Inferior parietal cortex (tissue), 1 donor: ENCODE measurements at regions not wholly inside any gene's neighbourhood (a gene's known extent, or its start where the extent isn't known, plus 50 kb on each side); places are given as distances from the start of the nearest gene placed in this dataset.
"Not testable (repeated sequence)": the region's sequence is repeated elsewhere in the genome, so short reads cannot be mapped to it uniquely, and the experiment has no call there.

Experiments
- DNase-seq: peaks from one replicate; pipeline ENCODE4 v3.0.0-alpha.2; 2016; ENCODE audit errors: extremely low spot score

DNA sequence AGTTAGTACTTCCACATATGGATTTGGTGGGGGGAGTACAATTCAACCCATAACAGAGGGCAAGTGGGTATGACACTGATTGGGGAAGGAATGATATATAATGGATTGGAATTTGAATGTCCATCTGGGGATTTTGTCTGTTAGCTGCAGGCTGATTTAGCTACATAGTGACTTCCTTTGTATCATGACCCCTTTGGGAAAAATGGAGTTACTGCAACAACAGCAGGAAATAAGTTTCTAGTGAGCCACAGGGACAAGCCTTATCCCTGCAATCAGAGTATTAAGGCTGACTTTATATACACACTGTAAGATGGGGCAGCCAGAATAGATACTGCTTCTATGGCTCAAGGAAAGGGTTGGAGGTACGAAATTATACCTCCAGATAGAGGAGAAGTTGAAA is 404.4 kb upstream of the MEIS1 start:
- DNase-seq: no peak

DNA sequence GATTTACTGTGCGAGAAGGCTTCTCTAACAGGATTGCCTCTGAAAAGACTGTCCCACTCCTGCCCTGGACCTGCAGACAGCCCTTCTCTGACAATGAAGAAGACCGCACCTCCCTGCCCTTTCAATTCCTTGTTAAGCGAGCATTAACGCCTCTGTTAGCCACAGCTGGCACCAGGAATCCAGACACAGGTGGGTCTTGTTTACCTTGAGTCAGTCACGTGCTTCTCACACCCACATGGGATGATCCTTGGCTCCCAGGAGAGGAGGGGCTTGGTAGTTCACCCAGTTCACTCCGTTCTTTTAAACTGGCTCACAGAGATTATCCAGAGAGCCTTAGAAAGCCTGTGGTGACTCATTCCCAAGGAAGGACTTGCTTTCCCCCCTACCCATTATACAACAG is 410.5 kb upstream of the MEIS1 start:
- no peak for DNase-seq

DNA sequence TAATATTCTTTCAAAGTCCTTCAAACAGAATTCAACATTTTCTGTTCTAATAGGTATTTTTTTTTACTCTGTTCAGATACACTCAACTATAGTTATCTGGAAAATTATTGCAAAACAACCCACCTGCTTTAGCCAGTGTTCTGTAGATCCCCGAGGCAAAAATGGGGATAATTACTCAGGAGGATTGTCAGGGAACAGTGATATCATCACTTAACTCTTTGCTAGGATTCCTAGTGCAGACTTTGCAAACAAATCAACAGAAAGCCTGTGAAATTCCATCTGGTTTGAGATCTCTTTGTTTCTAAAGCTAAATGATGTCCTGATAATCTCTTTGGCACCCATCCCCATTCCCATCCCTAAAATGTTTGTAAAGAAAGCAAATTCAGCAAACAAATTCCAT is 413.6 kb upstream of the MEIS1 start:
- DNase-seq: no peak

DNA sequence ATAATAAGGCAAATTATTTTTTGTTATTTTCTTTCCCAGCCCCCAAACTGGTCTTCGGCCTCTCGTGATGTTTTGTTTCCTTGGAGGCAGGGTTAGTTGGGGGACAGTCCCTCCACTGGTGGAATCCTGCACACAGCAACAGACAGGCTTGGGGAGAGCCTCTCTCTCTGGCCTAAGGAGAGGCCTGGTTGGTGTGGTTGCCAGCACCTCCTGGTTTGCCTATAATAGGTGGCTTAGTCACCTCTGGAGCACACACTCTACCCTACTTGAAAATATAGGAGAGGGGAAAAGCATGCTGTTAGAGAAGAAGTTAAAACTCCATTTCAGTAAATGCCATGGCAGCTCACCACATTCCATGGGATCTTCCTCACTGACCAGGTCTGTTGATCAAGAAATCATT is 417.2 kb upstream of the MEIS1 start:
- no peak for DNase-seq

DNA sequence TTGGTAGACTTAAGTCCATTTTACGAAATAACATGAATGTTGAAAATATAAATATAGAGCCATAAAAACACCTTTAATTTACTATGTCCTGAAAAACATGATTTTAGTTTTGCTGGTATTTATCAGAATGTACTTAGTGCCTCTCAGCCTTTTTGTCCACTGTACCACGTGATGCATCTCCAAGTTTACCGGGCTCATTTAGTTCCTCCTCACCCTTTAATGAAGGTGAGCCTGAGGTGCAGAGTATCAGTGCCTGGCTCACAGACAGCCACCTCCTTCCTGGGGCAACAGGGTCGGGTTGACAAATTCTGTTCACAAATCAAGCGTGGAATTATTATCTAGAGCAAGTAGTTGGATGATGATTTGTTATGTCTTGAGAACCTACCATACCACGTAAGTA is 420.5 kb upstream of the MEIS1 start:
- DNase-seq: no peak

DNA sequence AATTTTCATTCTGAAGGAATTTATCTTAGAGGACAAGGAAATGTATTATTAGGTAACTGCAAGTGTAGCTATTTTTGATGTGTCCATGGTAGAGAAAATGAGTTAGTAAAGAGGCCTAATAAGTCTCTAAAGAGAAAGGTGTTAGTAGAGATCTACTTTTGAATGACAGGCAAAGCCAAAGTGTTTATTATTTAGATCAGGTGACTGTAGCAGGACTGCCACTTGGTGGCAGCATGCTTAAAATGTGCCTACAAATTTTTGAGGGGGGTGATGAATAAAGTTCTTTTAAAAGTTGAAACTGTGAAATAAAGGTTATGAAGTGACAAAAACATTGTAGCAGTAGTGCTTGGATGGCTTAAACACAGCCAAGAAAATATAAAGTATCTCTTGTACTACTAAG is 421.5 kb upstream of the MEIS1 start:
- no peak for DNase-seq

DNA sequence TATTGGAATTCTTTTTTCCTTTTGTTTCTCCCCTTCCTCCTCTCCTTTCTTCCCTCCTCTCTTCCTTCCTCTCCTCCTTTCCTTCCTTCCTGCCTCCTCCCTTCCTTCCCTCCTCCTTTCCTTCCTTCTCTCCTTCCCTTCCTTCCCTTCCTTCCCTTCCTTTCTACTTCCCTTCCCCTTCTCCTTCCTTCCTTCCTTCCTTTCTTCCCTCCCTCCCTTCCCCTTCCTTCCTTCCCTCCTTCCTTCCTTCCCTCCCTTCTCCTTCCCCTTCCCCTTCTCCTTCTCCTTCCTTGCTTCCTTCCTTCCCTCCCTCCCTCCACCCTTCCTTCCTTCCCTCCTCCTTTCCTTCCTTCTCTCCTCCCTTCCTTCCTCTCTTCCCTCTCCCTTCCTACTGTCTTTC is 431.0 kb upstream of the MEIS1 start:
- no peak for DNase-seq

DNA sequence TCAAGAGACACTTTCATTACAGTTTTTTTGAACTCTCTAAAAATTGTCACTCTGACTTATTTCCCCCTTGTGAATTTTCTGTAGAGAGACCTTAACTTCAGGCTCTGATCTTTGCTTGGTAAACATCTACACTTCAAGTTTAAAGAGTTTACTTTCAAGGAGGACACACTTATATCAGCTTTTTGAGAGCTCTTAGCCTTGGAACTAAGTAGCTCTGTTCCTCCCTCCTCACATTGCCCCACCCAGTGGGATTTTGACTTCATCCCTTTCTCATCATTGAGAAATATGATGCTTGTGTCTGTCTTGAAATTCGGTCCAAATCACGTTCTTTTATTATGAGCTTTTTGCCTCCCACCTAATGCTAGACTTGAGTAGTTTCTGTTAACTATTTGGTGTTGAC is 433.4 kb upstream of the MEIS1 start:
- DNase-seq: no peak

DNA sequence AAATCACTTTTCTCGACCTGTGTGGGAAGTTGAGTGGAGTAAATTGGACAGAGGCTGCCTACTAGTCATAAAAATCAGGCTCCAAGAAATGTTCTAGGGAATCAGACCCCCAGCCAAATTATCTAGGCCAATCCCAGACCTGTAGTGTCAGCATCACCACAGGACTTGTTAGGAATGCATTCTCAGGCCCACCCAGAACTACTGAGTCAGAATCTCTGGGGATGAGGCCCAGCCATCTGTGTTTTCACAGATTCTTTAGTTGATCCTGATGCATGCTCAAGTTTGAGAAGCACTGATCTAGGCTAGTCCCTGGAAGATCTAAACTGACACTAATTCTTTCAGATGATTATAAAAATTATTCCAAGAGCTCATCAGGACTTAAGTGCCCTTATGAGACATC is 434.0 kb upstream of the MEIS1 start:
- no peak for DNase-seq

DNA sequence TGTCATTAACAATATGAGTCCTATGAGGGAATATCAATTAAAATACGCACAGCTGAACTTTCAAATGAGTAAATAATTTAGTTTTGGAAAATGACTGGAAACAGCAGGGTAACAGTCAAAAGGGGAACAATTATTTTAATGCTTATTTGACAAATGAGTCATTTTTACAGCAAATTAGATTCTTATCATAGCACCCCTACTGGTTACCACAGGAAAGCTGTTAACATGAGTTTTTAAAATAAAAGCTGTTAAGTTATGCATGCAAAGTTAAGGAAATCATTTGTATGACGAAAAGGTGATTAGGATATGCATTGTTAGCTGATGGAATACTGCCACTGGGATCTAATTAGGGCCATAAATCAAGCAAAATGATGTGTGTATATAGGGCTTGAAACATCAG is 435.1 kb upstream of the MEIS1 start:
- DNase-seq: no peak

DNA sequence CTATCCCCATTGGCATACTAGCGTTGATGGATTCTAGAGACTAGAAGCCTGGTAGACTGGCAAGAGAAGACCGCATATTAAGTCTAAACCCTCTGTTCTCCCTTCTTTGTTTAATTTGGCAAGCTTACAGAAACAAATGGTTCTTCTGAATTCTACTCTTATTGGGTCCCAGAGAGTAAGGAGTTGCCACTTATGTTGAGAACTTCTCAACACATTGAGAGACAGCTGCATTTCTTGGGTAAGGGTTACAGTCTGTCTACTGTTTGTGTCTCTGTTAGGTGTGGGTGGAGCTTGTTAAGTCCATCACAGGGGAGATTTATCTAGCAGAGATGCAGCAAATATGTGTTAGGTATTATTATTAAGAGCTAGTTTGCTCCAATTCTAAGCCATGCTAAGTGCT is 435.8 kb upstream of the MEIS1 start:
- DNase-seq: no peak

DNA sequence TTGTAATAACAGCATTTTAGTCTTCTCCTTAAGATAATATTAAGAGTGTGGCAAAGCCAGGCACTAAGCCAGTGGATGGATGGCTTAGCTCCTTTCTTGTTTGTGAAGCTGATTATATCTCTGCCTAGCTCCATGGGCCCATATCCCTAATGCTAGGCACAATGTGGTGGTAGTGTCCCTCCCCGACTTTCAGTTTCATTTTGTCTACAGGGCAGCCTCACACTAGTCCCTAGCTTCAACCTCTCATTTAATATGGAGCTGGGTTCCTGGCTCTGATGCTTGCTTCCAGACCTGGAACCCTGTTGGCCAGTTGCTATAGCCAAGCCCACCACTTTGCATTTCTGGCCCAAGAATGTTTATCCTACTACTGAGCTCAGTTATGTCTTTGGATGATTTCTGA is 437.0 kb upstream of the MEIS1 start:
- no peak for DNase-seq

DNA sequence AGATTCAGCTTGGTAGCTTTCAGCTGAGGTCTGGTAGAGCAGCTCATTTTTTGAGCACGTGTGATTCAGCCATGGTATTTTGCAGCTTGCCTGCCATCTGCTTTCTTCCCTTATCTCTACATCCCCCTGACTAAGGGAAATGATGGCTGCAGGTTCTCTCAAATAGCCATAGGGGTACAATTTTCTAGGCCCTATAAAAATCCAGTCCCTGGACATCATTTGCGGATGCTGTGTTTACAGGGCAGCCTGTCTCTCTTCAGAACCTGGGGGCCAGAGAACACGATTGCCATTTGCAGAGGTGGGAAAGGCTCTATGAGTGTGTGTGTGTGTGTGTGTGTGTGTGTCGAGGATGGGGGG is 442.7 kb upstream of the MEIS1 start:
- DNase-seq: no peak

DNA sequence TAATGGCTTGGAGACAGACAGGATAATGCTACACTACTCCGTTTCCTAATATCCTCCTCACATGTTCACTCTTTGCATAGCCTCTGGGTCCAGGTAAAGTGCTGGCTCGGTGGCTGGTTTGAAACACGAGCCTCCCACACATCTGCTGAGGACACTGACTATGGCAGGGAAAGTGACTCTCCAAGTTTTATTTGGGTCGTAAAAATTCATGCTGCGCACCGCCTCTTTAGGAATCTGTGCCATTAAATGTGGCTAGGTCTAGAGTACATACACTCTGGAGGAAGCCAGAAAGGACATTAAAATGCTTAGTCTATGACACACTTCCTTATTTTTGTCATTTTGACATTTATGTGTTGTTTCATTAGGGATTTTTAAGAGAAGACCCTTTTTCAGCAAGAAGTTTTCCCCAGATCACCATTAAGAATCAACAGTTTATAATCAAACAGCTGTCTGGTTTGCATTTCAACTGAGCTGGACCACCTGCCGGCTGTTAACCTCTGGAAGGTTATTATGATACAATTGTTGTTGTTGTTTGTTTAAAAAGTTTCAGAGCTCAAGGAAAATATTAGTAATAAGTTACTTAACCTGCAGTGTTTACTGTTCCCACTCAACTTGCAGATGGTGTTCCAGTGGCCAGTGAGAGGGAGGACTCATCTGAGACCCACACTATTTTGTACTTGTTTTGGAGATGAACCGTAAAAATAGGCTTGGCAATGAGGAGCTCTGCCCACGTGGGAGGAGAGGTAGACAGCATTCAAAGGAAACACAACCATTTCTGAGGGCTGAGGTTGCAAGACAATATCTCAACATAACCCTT is 443.3 kb upstream of the MEIS1 start:
- no peak for DNase-seq

DNA sequence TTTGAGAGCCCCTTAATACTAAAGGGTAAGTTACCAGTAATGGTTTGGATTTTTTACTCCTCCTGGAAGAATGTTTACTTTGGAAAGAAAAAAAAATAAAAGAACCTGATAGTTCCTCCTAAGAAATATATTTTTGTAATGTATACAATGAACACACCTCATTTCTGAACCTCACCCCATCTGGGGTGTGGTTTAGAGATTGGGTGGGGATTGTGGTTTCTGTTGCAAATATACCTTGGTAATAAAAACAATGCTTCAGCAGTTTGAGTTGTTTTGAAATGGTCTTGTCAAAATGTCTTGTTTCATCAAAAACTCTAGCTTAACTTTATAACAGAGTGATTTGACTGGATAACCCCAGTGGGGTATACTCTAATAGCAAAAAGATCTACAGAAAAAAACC is 448.9 kb upstream of the MEIS1 start:
- DNase-seq: no peak

DNA sequence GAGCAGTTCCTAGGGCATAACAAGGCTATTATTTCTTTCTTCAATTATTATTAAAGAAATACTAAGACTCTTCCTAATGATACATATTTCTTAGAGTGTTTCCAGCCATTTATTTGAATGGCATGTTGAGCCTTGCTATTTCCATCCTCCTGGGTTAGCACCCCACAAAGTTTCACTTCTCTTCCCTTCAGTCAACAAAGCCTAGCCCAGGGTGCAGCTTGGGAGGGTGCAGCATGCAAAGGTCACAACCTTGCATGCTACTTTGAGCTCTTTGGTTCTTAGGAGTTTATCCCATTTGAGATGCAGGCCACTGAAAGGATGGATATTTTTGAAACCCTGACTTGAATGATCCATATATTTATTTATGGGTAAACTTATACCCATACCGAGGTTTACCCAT is 454.4 kb upstream of the MEIS1 start:
- no peak for DNase-seq

DNA sequence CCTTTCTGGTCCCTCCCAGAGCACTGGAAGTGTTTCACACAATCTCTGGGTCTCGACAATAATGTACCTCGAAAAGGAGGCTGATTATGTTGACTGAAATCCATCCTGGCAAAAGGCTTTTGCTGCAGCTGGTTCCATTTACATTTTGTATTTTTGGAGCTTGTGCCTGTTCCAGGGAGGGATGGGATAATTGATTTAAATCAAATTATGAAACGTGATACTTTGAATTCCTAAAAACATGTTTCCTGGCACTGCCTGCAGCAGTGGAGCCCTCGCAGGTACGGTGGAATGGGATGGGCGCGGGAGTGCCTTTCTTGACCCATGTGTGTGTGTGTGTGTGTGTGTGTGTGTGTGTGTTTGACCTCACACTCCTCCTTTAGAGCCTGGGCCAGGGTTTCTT is 455.5 kb upstream of the MEIS1 start:
- no peak for DNase-seq

DNA sequence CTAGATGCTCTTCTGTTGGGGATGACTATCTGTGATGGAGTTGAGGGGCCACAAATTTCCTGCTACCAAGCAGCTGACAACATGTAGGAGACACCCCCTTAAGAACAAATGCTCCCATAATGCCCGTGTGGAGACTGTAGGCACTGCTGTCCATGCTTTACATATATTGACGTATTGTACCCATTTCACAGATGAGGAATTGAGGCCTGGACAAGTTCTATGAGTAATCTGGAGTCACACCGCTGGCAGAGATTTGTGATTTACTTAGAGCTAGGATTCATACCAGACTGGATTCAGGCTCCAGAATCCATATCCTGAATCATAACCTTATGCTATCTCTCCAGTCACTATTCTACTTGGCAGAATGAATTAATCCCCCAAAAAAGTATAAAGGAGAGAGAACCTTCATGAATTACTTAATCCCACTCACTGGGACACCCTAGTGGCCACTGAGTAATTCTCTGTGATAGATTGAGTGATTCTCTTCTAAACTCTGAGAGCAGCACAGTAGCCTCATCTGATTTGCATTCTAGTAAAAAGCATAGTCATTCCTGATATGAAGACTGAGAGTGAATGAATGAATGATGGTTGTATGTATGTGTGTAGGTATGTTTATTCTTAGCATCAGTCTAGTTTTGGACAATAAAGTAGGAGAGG is 460.7 kb upstream of the MEIS1 start:
- no peak for DNase-seq

DNA sequence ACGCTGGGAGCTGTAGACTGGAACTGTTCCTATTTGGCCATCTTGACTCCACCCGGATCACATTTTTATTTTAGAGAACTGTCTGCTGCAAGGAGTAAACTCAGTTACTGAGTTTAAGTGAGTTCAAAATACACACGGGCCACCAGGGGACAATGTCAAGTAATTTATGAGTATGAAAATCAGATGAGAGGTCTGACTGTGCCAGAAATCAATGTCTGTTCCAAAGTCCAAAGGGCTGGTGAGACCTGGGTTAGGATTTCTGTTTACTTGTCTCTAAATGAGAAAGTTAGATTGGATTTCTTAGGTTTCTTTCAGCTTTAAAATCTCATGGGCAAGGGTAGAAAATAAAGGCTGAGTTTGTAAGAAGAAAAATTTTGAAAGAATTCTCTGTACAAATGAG is 465.8 kb upstream of the MEIS1 start:
- DNase-seq: no peak

DNA sequence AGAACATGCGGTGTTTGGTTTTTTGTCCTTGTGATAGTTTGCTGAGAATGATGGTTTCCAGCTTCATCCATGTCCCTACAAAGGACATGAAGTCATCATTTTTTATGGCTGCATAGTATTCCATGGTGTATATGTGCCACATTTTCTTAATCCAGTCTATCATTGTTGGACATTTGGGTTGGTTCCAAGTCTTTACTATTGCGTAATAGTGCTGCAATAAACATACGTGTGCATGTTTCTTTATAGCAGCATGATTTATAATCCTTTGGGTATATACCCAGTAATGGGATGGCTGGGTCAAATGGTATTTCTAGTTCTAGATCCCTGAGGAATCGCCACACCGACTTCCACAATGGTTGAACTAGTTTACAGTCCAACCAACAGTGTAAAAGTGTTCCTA is 471.6 kb upstream of the MEIS1 start:
- DNase-seq: not testable (repeated sequence)

DNA sequence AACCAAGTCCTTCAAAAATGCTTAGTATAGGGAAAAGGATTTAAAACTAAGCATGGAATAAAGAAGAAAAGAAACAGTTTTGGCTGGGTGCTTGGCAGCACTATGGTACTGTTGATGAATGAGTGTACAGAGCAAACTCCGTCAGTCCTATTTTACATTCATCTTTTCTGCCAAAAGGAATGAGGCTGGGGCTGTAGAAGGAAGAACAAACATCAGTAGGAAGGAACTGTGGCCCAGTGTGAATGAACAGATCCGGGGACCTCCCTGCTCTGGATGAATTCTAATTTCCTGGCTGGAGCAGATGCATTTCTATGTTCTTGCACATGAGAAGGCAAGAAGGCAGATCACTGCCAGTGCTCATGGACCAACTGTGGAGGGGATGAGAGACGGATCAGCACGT is 474.0 kb upstream of the MEIS1 start:
- DNase-seq: peak; percentile 5

DNA sequence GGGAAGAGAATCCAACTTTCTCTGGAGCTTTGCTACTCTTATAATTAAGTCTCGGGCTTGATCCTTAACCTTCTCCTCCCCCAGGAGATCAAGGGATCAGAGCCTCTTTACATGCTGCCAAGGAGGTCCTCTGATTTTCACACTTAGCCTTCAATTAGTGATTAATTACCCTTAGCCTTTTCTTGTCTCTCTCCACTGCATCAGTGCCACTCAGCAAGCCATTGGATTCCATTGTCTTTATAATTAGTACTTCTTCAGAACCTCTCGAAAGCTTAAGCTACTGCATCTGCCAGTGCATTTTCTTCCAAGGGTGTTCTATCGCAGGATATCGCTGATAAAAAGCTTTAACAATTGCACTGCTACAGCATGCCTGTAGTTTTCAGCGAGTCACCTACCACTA is 477.0 kb upstream of the MEIS1 start:
- no peak for DNase-seq

DNA sequence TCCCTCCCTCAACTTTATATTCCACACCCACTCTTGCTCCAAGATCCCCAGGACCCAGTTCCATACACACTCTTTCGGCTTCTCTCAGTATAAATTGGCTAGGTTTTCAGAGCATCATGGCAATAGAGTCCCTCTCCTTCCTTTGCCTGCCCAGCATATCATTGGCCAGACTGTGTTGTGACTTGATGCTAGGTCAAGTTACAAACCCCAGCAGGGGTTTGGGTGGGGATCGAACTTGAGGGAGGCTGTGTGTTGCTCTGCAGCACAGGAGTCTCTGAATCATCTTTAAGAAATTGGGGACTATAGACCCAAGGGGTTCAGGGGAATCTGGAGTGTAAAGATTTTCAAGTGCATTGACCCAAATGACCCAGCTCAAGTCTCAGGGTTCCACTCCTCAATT is 477.5 kb upstream of the MEIS1 start:
- DNase-seq: no peak

DNA sequence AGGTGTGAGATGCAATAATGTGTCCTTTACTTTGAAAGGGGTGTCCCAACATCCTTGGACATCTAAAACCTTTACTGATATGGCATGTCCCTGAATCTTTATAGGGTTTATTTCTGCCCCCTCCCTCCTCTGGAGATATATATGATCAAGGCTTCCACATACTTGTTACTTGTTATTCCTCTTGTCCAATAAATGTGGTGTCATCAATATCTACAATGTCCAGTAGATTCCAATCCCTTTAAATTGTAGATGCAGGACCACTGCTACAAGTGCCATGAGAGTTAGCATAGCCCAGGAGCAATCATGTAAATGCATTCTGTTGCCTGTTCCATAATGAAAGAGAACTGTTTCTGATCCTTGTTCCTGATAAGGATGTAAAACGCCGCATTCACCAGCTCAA is 479.7 kb upstream of the MEIS1 start:
- no peak for DNase-seq
